RKO (cell line): ENCODE measurements at regions not wholly inside any gene's neighbourhood (a gene's known extent, or its start where the extent isn't known, plus 50 kb on each side); places are given as distances from the start of the nearest gene placed in this dataset.

Source experiments
- DNase-seq: peaks from one replicate; pipeline ENCODE4 v3.0.0-alpha.2; 2016; ENCODE audit warnings: low spot score

- no peak for DNase-seq
Observed at GRCh38 chr20:51158226-51158625, 135.3 kb upstream of the KCNG1 start.

GRCh38 chr20:51156041-51156982 lies 133.4 kb upstream of the KCNG1 start:
- DNase-seq = no peak

GRCh38 chr20:51154708-51155690 lies 132.1 kb upstream of the KCNG1 start:
- DNase-seq = no peak

GRCh38 chr20:51153867-51154707 lies 131.2 kb upstream of the KCNG1 start:
- no peak for DNase-seq

- DNase-seq = no peak
Observed at GRCh38 chr20:51148941-51149340, 126.0 kb upstream of the KCNG1 start.

GRCh38 chr20:51144476-51144875 lies 121.6 kb upstream of the KCNG1 start:
- DNase-seq = no peak

- no peak for DNase-seq
Observed at GRCh38 chr20:51143652-51144051, 120.7 kb upstream of the KCNG1 start.

- DNase-seq = no peak
Observed at GRCh38 chr20:51142448-51142847, 119.5 kb upstream of the KCNG1 start.

GRCh38 chr20:51140671-51141070 lies 117.8 kb upstream of the KCNG1 start:
- DNase-seq = no peak

- no peak for DNase-seq
Observed at GRCh38 chr20:51139891-51140290, 117.0 kb upstream of the KCNG1 start.

GRCh38 chr20:51138576-51138975 lies 115.7 kb upstream of the KCNG1 start:
- no peak for DNase-seq

- no peak for DNase-seq
Observed at GRCh38 chr20:51137461-51137860, 114.6 kb upstream of the KCNG1 start.

- DNase-seq = no peak
Observed at GRCh38 chr20:51135926-51136715, 113.2 kb upstream of the KCNG1 start.

- DNase-seq = no peak
Observed at GRCh38 chr20:51134405-51134804, 111.5 kb upstream of the KCNG1 start.

GRCh38 chr20:51132279-51132678 lies 109.4 kb upstream of the KCNG1 start:
- no peak for DNase-seq

- DNase-seq = no peak
Observed at GRCh38 chr20:51131811-51132210, 108.9 kb upstream of the KCNG1 start.

GRCh38 chr20:51129147-51129776 lies 106.4 kb upstream of the KCNG1 start:
- DNase-seq = no peak

GRCh38 chr20:51128198-51128597 lies 105.3 kb upstream of the KCNG1 start:
- DNase-seq = peak; percentile 78

- DNase-seq = no peak
Observed at GRCh38 chr20:51127713-51128112, 104.8 kb upstream of the KCNG1 start.

GRCh38 chr20:51126337-51126736 lies 103.4 kb upstream of the KCNG1 start:
- no peak for DNase-seq
